ENCODE measurements at regions not wholly inside any gene's neighbourhood (a gene's known extent, or its start where the extent isn't known, plus 50 kb on each side); places are given as distances from the start of the nearest gene placed in this dataset.
"Not testable (repeated sequence)": the region's sequence is repeated elsewhere in the genome, so short reads cannot be mapped to it uniquely, and the experiment has no call there.

DNA sequence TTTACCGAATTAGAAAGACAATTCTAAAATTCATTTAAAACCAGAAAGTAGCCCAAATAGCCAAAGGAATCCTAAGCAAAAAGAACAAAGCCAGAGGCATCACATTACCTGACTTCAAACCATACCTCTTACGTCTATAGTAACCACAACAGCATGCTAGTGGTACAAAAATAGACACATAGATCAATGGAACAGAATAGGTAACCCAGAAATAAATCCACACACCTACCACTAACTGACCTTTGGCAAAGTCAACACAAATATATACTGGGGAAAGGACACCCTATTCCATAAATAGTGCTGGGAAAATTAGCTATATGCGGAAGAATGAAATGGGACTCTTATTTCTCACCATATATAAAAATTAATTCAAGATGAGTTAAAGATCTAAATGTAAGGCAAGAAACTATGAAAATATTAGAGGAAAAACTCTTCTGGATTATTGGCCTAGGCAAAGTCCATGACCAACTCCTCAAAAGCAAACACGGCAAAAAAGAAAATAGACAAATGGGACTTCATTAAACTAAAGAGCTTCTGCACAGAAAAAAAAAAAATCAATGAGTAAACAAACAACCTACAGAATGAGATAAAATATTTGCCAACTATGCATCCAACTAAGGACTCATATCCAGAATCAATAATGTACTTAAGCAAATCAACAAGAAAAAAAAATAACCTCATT is 568.9 kb downstream of the SOX5 start:
- Histone ChIP-seq H3K9me3 (ENCODE audit: control insufficient read depth, insufficient read depth, low read length) (peaks cover 8% of the 10 kb centered on the region), H3K4me3 (ENCODE audit: low read length) (no peak overlapping the region), H3K36me3 (ENCODE audit: control insufficient read depth, insufficient read depth, low read length) (no peaks in the 10 kb centered on the region), H3K27me3 (ENCODE audit: control insufficient read depth, insufficient read depth, low read length) (no peaks in the 10 kb centered on the region), H3K27ac (ENCODE audit: low read length) (no peak overlapping the region), H3K4me1 (ENCODE audit: control insufficient read depth, insufficient read depth, low read length) (no peaks in the 10 kb centered on the region)
- H3K4me3 Mint-ChIP-seq: no peak overlapping the region
- no peak for ATAC-seq
- DNase-seq: no peak
- no peaks in the 10 kb centered on the region for H3K4me1 Mint-ChIP-seq
- WGBS (ENCODE audit: insufficient coverage): 87% methylated on average over 3 of the region's 4 CpGs
- H3K9me3 Mint-ChIP-seq: peaks cover 17 to 26% of the 10 kb centered on the region in 2 donors
- TF ChIP-seq, protein P1, sequence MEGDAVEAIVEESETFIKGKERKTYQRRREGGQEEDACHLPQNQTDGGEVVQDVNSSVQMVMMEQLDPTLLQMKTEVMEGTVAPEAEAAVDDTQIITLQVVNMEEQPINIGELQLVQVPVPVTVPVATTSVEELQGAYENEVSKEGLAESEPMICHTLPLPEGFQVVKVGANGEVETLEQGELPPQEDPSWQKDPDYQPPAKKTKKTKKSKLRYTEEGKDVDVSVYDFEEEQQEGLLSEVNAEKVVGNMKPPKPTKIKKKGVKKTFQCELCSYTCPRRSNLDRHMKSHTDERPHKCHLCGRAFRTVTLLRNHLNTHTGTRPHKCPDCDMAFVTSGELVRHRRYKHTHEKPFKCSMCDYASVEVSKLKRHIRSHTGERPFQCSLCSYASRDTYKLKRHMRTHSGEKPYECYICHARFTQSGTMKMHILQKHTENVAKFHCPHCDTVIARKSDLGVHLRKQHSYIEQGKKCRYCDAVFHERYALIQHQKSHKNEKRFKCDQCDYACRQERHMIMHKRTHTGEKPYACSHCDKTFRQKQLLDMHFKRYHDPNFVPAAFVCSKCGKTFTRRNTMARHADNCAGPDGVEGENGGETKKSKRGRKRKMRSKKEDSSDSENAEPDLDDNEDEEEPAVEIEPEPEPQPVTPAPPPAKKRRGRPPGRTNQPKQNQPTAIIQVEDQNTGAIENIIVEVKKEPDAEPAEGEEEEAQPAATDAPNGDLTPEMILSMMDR (IDR thresholded peaks at IDR 0.05): no peak
- H3K27ac Mint-ChIP-seq: no peak overlapping the region
- H3K27me3 Mint-ChIP-seq (ENCODE audit: low read depth in 2 of 2): no peaks in the 10 kb centered on the region
- intact Hi-C loops (cut with micrococcal nuclease): no loop called here
- H3K36me3 Mint-ChIP-seq: peaks cover 15% of the 10 kb centered on the region

DNA sequence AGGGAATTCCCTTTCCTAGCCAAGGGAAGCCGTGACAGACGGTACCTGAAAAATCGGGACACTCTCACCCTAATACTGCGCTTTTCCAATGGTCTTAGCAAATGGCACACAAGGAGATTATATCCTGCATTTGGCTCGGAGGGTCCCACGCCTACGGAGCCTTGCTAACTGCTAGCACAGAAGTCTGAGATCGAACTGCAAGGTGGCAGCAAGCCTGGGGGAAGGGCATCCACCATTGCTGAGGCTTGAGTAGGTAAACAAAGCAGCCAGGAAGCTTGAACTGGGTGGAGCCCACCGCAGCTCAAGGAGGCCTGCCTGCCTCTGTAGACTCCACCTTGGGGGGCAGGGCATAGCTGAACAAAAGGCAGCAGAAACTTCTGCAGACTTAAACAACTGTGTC is 560.6 kb downstream of the SOX5 start:
- H3K4me3 Mint-ChIP-seq, H3K4me1 Mint-ChIP-seq: not testable (repeated sequence)
- peaks cover 17 to 21% of the 10 kb centered on the region in 2 donors for H3K9me3 Mint-ChIP-seq

DNA sequence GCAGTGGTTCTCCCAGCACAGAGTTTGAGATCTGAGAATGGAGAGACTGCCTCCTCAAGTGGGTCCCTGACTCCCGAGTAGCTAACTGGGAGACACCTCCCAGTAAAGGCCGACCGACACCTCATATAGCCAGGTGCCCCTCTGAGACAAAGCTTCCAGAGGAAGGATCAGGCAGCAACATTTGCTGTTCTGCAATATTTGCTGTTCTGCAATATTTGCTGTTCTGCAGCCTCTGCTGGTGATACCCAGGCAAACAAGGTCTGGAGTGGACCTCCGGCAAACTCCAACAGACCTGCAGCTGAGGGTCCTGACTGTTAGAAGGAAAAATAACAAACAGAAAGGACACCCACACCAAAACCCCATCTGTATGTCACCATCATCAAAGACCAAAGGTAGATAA is 560.2 kb downstream of the SOX5 start:
- H3K27me3 ChIP-seq (ENCODE audit: control insufficient read depth, insufficient read depth, low read length); H3K4me1 ChIP-seq (ENCODE audit: control insufficient read depth, insufficient read depth, low read length); H3K27ac Mint-ChIP-seq; H3K36me3 Mint-ChIP-seq; H3K4me3 ChIP-seq (ENCODE audit: low read length); H3K27ac ChIP-seq (ENCODE audit: low read length); ATAC-seq; H3K9me3 ChIP-seq (ENCODE audit: control insufficient read depth, insufficient read depth, low read length); H3K4me3 Mint-ChIP-seq; H3K4me1 Mint-ChIP-seq; intact Hi-C loops (cut with micrococcal nuclease); DNase-seq; H3K36me3 ChIP-seq (ENCODE audit: control insufficient read depth, insufficient read depth, low read length); H3K27me3 Mint-ChIP-seq (ENCODE audit: low read depth in 2 of 2): not testable (repeated sequence)
- 86% methylated on average over 4 of the region's 4 CpGs for WGBS (ENCODE audit: insufficient coverage)
- H3K9me3 Mint-ChIP-seq: peaks cover 17 to 19% of the 10 kb centered on the region in 2 donors

More for the DNA sequence above, 560.6 kb downstream of the SOX5 start:
- intact Hi-C loops (cut with micrococcal nuclease); DNase-seq; ATAC-seq; H3K27ac ChIP-seq (ENCODE audit: low read length); H3K4me1 ChIP-seq (ENCODE audit: control insufficient read depth, insufficient read depth, low read length); H3K27ac Mint-ChIP-seq; H3K27me3 Mint-ChIP-seq (ENCODE audit: low read depth in 2 of 2); H3K36me3 ChIP-seq (ENCODE audit: control insufficient read depth, insufficient read depth, low read length); H3K9me3 ChIP-seq (ENCODE audit: control insufficient read depth, insufficient read depth, low read length); H3K4me3 ChIP-seq (ENCODE audit: low read length); H3K36me3 Mint-ChIP-seq; H3K27me3 ChIP-seq (ENCODE audit: control insufficient read depth, insufficient read depth, low read length): not testable (repeated sequence)
- 90% methylated on average over 9 of the region's 9 CpGs for WGBS (ENCODE audit: insufficient coverage)

DNA sequence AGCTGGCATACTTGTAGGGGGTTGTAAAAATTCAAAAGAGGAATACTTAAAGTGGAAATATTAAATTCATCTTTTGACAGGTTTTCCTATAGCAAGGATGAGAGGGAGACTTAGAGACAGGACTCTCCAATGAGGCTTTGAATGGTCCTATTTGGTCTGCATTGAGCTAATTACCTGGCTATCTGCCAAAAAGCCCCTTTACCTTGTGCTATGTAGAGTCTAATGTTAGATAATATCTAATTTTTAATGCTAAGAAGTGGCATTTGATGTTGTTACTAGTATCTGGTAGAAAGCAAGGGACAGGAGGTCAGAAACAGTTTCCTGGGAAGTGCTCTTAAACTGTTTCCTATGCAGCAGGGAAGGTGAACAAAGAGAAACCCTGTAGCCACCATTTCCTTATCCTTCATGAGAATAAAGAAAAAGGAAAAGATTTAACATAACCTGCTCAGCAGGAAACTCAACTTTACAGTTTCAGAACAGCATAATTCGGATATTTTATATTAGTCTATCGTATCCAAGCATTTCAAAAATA is 550.0 kb downstream of the SOX5 start:
- intact Hi-C loops (cut with micrococcal nuclease): no loop called here
- no peak overlapping the region for H3K27ac Mint-ChIP-seq
- Histone ChIP-seq H3K4me1 (ENCODE audit: control insufficient read depth, insufficient read depth, low read length) (no peaks in the 10 kb centered on the region), H3K9me3 (ENCODE audit: control insufficient read depth, insufficient read depth, low read length) (no peaks in the 10 kb centered on the region), H3K36me3 (ENCODE audit: control insufficient read depth, insufficient read depth, low read length) (no peaks in the 10 kb centered on the region), H3K27me3 (ENCODE audit: control insufficient read depth, insufficient read depth, low read length) (no peaks in the 10 kb centered on the region), H3K27ac (ENCODE audit: low read length) (no peak overlapping the region), H3K4me3 (ENCODE audit: low read length) (no peak overlapping the region)
- TF ChIP-seq, protein P1 (IDR thresholded peaks at IDR 0.05): no peak
- H3K36me3 Mint-ChIP-seq: no peaks in the 10 kb centered on the region
- H3K27me3 Mint-ChIP-seq (ENCODE audit: low read depth in 2 of 2): no peaks in the 10 kb centered on the region
- WGBS (ENCODE audit: insufficient coverage): no CpG with 5 or more reads among the region's 2 CpGs
- H3K4me1 Mint-ChIP-seq: no peaks in the 10 kb centered on the region
- H3K4me3 Mint-ChIP-seq: no peak overlapping the region
- H3K9me3 Mint-ChIP-seq: peaks cover 8 to 11% of the 10 kb centered on the region in 2 donors
- no peak for DNase-seq
- no peak for ATAC-seq
